ENCODE measurements at regions not wholly inside any gene's neighbourhood (a gene's known extent, or its start where the extent isn't known, plus 50 kb on each side); places are given as distances from the start of the nearest gene placed in this dataset.
A peak's percentile ranks its signal among the peaks of the same experiment; 100 is the strongest.

- ChIA-PET POLR2A (no interaction called here), CTCF (no interaction called here)
- peaks cover 6% of the 10 kb centered on the region for H3F3A ChIP-seq (replicated peaks; ENCODE audit: insufficient read depth)
- H3K9me3 ChIP-seq = no peaks in the 10 kb centered on the region
- WGBS (ENCODE audit: low lambda C conversion rate) = 95% methylated on average over 9 of the region's 9 CpGs
- H3K36me3 ChIP-seq (replicated peaks in 1 of 2; ENCODE audit: control insufficient read depth in 1 of 2, insufficient read depth in 2 of 2, low read length in 1 of 2) = no peaks in the 10 kb centered on the region
- 0 out of 2 replicates have a peak overlapping the region, but pooled peaks have one; percentile 37 for H2AFZ ChIP-seq (ENCODE audit: low read depth)
- no peaks in the 10 kb centered on the region for H3K79me2 ChIP-seq (ENCODE audit: insufficient read depth)
- DNase-seq = no peak
- peaks cover 0 to 15% of the 10 kb centered on the region in 2 experiments; a peak in 1 of 4 replicates for H3K4me1 ChIP-seq (ENCODE audit: control insufficient read depth in 1 of 2, insufficient read depth in 2 of 2, low read depth in 1 of 2, low read length in 1 of 2)
- no peaks in the 10 kb centered on the region for H4K20me1 ChIP-seq (ENCODE audit: insufficient read depth)
- H3K9me2 ChIP-seq = no peaks in the 10 kb centered on the region
- no peak for TF ChIP-seq ELF1 (IDR thresholded peaks at IDR 0.05)
- no peak for TF ChIP-seq NRF1 (IDR thresholded peaks at IDR 0.05; ENCODE audit: low read depth, low read length)
- TF ChIP-seq RCOR1 (IDR thresholded peaks at IDR 0.05; ENCODE audit: low read length) = no peak
- no peak for TF ChIP-seq EZH2phosphoT487 (IDR thresholded peaks at IDR 0.05; ENCODE audit: borderline replicate concordance, low read depth)
- TF ChIP-seq PBX3 (IDR thresholded peaks at IDR 0.05) = peak; percentile 41; the same call in 1 of the 2 replicates
- TF ChIP-seq, protein P1, sequence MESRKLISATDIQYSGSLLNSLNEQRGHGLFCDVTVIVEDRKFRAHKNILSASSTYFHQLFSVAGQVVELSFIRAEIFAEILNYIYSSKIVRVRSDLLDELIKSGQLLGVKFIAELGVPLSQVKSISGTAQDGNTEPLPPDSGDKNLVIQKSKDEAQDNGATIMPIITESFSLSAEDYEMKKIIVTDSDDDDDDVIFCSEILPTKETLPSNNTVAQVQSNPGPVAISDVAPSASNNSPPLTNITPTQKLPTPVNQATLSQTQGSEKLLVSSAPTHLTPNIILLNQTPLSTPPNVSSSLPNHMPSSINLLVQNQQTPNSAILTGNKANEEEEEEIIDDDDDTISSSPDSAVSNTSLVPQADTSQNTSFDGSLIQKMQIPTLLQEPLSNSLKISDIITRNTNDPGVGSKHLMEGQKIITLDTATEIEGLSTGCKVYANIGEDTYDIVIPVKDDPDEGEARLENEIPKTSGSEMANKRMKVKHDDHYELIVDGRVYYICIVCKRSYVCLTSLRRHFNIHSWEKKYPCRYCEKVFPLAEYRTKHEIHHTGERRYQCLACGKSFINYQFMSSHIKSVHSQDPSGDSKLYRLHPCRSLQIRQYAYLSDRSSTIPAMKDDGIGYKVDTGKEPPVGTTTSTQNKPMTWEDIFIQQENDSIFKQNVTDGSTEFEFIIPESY (IDR thresholded peaks at IDR 0.05; ENCODE audit: borderline replicate concordance, low read depth) = no peak
- no peak for TF ChIP-seq FOXM1 (IDR thresholded peaks at IDR 0.05; ENCODE audit: low read depth)
- no peak for TF ChIP-seq USF1 (IDR thresholded peaks at IDR 0.05; ENCODE audit: borderline replicate concordance, low read depth)
- no peak for TF ChIP-seq NFIC (IDR thresholded peaks at IDR 0.05; ENCODE audit: borderline replicate concordance)
- no peak for TF ChIP-seq TAF1 (IDR thresholded peaks at IDR 0.05; ENCODE audit: borderline replicate concordance, low read depth, low read length)
- TF ChIP-seq POLR2AphosphoS5 (IDR thresholded peaks at IDR 0.05; ENCODE audit: low read depth, low read length) = no peak
- TF ChIP-seq JUND (IDR thresholded peaks at IDR 0.05) = peak; percentile 63; the same call in 1 of the 2 replicates
- no peak for TF ChIP-seq SMC3 (IDR thresholded peaks at IDR 0.05; ENCODE audit: low read depth, low read length)
- TF ChIP-seq RAD21 (IDR thresholded peaks at IDR 0.05; ENCODE audit: low read length) = no peak
- no peak for TF ChIP-seq RXRA (IDR thresholded peaks at IDR 0.05; ENCODE audit: borderline replicate concordance, low read depth)
- TF ChIP-seq SIN3A (IDR thresholded peaks at IDR 0.05; ENCODE audit: borderline replicate concordance, low read depth, low read length) = no peak
- TF ChIP-seq TCF12 (IDR thresholded peaks at IDR 0.05) = no peak; the same call in 1 of the 2 replicates
- TF ChIP-seq FOSL2 (IDR thresholded peaks at IDR 0.05; ENCODE audit: borderline replicate concordance, low read depth) = peak; percentile 60; the same call in 1 of the 2 replicates
- TF ChIP-seq REST (IDR thresholded peaks at IDR 0.05; ENCODE audit: low read depth, low read length) = no peak
- TF ChIP-seq, protein P2, sequence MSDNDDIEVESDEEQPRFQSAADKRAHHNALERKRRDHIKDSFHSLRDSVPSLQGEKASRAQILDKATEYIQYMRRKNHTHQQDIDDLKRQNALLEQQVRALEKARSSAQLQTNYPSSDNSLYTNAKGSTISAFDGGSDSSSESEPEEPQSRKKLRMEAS (IDR thresholded peaks at IDR 0.05; ENCODE audit: low read depth) = no peak
- TF ChIP-seq EP300 (IDR thresholded peaks at IDR 0.05; ENCODE audit: borderline replicate concordance in 1 of 2, low read depth in 1 of 2, low read length in 1 of 2) = no peak
- TF ChIP-seq, protein P3, sequence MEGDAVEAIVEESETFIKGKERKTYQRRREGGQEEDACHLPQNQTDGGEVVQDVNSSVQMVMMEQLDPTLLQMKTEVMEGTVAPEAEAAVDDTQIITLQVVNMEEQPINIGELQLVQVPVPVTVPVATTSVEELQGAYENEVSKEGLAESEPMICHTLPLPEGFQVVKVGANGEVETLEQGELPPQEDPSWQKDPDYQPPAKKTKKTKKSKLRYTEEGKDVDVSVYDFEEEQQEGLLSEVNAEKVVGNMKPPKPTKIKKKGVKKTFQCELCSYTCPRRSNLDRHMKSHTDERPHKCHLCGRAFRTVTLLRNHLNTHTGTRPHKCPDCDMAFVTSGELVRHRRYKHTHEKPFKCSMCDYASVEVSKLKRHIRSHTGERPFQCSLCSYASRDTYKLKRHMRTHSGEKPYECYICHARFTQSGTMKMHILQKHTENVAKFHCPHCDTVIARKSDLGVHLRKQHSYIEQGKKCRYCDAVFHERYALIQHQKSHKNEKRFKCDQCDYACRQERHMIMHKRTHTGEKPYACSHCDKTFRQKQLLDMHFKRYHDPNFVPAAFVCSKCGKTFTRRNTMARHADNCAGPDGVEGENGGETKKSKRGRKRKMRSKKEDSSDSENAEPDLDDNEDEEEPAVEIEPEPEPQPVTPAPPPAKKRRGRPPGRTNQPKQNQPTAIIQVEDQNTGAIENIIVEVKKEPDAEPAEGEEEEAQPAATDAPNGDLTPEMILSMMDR (IDR thresholded peaks at IDR 0.05) = no peak
- no peak for TF ChIP-seq TEAD4 (IDR thresholded peaks at IDR 0.05; ENCODE audit: borderline replicate concordance, insufficient read depth)
- peak overlapping the region in 1 of 2 experiments; percentile 50; a peak in 3 of 4 replicates for H3K27ac ChIP-seq (ENCODE audit: low read depth in 2 of 2, low read length in 1 of 2)
- peak overlapping the region; percentile 22 for H3K4me2 ChIP-seq
- H3K9ac ChIP-seq = no peak overlapping the region
- H3K27me3 ChIP-seq (ENCODE audit: insufficient read depth) = no peaks in the 10 kb centered on the region
- no peak overlapping the region for H3K4me3 ChIP-seq (ENCODE audit: low read depth in 2 of 2, low read length in 1 of 2)
Observed at GRCh38 chr15:38930851-38931572, 366.4 kb upstream of the RASGRP1 start.

Measured in SK-N-SH (cell line).